Erythroblast (primary cell): ENCODE measurements at regions not wholly inside any gene's neighbourhood (a gene's known extent, or its start where the extent isn't known, plus 50 kb on each side); places are given as distances from the start of the nearest gene placed in this dataset.

Experiments used
- DNase-seq, 2 experiments: peaks; one replicate each; lab custom pipeline; 2025; lab: John Stamatoyannopoulos, UW
- GATA1 ChIP-seq: IDR thresholded peaks from 2 replicates; pipeline ENCODE4 v1.6.1; 2011; ENCODE audit warnings: low read depth, mild to moderate bottlenecking, control low read depth, low read length, moderate library complexity
- POLR2A ChIP-seq: IDR thresholded peaks from 2 replicates; pipeline ENCODE4 v1.6.1; 2011; ENCODE audit warnings: mild to moderate bottlenecking, low read length

DNA sequence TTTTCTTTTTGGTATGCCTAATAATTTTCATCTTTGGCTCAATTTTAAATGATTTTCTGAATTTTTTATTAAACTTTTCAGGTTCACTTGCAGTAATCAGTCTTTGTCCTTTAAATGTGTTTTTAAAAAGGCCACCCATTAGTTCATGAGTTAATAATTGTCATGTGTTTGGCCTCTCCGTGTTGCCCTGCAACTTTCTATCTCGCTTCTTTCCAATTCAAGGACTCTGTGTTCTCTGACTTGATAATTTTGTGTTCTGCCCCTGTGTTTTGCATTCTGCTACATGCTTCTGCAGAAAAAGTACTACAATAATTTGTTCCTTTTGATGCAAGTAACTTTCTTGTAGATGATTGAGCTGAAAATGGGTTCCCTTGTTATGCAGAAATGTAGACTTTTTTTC, 921.4 kb upstream of the LRATD1 start:
- no peak for DNase-seq
- TF ChIP-seq GATA1 = no peak
- no peak for TF ChIP-seq POLR2A

DNA sequence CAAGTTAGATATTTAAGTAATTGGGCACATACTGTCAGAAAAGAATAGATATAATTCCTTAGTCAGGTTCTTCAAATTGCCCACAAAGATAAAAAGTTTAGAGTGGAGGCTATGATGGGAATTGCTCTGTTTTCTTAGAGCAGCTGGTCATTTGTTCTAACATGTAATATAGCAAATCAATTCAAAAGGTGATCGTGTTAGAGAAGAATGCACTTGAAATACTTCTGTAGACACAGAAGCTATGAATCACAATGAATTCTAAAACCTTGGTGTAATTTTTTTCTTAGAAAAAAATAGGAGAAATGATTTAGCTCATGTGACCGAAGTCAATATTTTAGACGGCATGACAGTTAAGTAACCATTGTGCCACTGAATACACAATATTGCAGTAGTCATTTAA, 918.1 kb upstream of the LRATD1 start:
- no peak for DNase-seq
- TF ChIP-seq GATA1 (no peak), POLR2A (no peak)

DNA sequence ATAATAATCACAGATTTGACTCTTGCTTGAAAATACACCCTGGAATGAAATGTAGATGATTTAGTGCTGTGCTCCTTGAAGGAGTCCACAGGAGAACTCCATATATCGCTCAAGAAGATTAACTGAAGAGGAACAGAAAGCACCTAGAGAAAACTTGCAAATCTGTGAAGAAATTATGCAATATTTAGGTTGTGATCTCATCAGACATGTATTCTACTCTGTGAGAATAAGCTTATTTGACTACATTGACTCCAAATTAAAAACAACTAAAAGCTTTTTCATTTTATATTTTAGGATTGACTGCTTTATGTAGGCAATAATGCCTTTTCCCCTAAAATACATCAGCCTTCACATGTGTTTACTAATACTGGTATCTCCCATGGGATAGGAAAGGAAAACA, 906.6 kb upstream of the LRATD1 start:
- no peak for TF ChIP-seq POLR2A
- TF ChIP-seq GATA1 = no peak
- no peak for DNase-seq

DNA sequence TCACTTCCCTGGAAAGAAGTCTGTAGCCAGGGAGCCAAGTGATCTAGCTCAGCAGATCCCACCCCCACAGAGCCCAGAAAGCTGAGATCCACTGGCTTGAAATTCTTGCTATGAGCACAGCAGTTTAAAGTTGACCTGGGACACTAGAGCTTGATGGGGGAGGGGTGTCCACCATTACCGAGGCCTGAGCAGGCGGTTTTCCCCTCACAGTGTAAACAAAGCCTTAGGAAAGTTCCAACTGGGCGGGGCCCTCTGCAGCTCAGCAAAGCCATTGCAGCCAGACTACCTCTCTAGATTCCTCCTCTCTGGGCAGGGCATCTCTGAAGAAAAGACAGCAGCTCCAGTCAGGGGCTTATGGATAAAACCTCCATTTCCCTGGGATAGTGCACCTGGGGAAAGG, 887.2 kb upstream of the LRATD1 start:
- no peak for DNase-seq

DNA sequence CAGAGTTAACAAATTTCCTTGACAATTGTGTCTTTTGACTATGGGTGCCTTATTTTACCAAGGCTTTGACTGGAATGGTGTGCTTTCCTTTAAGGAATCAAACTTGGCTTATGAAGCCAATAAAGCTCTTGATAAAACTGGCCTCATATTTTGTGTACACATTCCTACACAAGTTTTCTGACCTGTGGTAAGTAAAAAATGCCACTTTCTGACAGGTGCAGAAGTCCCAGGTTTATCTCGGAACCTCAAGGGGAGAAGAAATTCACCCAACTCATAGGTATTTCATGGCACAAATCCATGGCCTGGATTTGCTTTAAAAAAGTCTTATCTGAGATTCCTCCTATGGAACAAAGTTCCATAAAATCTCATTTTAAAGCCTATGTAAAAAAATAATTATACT, 880.6 kb upstream of the LRATD1 start:
- TF ChIP-seq GATA1 = no peak
- no peak for TF ChIP-seq POLR2A

More for the DNA sequence above, 887.2 kb upstream of the LRATD1 start:
- no peak for TF ChIP-seq GATA1
- TF ChIP-seq POLR2A = no peak

DNA sequence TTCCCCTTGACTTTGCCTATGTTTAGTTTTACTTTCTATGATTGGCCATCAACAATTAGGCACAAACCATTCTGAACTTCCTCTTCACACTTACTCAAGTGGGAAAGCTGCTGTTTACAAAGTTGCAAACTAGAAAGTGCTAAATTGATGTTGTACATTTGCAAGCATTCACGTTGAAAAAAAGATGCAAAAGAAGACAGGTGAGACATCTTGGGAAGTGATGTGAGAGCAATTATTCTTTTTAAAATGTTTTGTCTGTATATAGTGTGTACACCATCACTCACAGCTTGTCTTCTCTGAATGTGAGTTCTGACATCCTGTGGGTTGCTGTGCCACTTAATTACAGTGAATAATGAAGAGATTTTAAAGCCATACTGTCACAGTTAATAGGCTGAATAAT, 874.1 kb upstream of the LRATD1 start:
- no peak for DNase-seq
- TF ChIP-seq POLR2A = no peak
- no peak for TF ChIP-seq GATA1

More for the DNA sequence above, 880.6 kb upstream of the LRATD1 start:
- DNase-seq = no peak

DNA sequence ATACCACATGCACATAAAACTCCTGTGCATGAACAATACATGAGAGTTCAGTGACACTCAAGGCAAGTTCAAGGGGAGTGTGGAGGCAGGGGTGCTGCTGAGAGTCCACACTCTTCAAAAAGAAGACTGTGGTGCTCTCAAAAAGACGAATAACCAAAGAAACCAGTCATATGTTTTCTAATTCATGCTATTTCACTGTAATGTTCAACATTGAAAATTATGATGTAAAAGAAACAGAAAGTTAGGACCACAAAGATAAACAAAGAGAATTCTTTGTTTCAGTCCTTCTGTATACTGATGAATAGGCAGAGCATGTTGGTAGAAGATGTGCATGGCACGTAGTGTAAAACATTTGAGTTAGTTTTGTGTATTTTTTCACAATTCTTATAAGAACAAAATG, 864.2 kb upstream of the LRATD1 start:
- no peak for TF ChIP-seq POLR2A
- TF ChIP-seq GATA1 = no peak

DNA sequence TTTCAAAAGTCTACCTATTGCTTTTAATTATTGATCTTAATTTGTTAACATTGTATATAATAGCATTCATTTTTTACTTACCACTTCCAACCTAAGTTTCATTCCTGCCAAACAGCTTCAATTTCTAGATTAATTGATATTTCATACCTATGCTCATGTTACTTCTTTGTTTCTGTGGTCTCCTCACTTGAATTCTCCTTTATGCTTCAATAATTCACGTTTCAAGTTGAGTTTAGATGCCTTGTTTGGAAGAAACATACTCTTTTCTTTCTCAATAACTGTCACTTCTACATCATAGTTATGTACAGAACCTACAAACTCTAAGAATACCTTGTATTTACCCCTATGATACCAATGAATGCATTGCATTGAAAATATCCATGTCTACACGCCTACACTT, 862.2 kb upstream of the LRATD1 start:
- TF ChIP-seq POLR2A = no peak
- TF ChIP-seq GATA1 = no peak
- DNase-seq = no peak

More for the DNA sequence above, 864.2 kb upstream of the LRATD1 start:
- DNase-seq = no peak

DNA sequence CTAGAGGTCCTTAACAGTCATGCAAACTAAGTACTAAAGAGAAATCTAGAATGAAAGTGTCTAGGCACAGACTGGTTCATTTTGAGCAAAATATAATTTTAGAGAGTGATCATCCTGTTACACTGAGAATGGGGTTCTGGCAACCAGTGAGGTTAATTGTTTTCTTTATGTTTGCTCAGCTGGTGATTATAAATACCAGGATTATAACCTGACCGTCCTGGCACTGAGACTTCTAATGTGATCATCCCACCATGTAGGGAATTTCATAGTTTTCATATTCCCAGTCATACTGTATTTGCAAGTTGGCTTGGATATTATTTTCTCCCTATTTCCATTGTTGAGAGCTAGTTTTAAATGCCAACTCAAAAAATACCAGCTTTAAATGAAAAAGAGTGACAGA, 852.5 kb upstream of the LRATD1 start:
- no peak for DNase-seq
- TF ChIP-seq GATA1 (no peak), POLR2A (no peak)

DNA sequence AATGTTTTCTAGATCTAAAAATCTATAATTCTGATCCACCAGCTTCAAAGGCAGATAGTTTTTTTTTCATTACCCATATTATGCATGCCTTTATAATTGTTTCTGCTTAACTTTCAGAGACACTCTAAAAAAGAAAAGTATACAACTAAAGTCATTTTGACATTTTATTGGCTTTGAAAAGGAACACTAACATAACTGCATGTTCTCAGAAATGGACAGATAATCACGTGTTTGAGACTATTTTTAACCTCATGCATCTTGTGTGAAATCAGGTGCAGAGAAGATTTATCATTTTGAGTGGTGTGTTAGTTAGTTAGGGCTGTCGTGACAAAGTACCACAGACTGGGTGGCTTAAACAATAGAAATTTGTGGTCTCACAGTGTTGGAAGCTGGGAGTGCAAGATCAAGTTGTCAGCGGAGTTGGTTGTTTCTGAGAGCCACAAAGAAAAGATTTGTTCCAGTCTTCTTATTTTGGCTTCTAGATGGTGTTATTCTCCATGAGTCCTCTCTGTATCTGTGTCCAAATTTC, 841.4 kb upstream of the LRATD1 start:
- no peak for TF ChIP-seq GATA1
- TF ChIP-seq POLR2A = no peak
- no peak for DNase-seq

DNA sequence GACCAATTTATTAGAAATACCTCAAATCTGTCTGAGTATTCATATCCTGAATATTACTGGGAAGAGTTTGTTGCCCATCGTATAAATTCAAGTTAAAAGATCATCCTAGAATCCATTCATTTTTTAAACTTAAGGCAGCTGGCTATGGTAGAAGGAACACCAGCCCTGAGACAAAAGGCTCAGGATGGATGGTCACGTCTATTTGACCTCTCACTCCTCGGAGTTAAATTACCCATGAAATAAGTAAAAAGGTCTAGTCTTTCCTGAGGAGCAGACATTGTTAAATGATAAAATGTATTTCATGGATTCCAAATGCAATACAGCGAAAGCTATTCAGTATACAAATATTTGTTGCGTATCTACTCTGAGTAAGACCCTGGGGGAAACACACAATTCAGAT, 826.0 kb upstream of the LRATD1 start:
- no peak for TF ChIP-seq POLR2A
- no peak for TF ChIP-seq GATA1
- no peak for DNase-seq

DNA sequence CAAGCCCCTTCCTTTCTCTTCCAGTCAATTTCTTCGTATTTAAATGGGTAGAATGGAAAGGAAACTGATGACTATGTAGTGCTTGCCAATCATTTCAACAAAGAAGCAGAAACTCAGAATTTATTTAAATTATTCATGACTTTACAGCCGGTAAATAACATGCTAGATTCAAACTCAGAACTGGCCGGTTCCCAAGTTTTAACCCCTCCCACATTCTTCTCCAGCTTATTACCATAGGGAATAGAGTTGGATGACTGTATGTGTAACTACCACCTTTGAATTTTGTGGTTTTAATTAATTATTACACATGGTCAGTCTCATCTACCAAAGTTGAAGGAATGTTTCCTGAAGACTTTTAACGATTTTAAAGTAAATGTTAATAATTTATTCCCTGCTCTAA, 819.3 kb upstream of the LRATD1 start:
- no peak for DNase-seq
- TF ChIP-seq GATA1 = no peak

DNA sequence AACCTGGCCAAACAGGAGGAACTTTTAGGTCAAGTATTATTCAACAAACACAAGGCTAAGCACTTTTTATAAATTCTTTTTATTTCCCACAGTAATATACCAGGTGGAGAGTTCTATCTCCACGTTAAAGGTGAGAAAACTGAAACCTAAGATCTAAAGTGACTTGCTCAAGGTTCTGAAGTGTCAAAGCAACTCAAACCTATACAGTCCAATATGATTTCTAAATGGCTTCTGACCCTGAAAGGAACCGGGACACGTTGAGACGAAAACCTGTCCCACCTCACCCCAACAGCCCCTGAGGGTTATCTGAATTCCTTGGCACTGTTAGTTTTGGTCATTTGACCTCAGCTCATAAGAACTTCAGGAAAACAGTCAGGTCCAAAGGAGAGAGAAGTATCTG, 814.5 kb upstream of the LRATD1 start:
- no peak for DNase-seq
- TF ChIP-seq POLR2A (no peak), GATA1 (no peak)

DNA sequence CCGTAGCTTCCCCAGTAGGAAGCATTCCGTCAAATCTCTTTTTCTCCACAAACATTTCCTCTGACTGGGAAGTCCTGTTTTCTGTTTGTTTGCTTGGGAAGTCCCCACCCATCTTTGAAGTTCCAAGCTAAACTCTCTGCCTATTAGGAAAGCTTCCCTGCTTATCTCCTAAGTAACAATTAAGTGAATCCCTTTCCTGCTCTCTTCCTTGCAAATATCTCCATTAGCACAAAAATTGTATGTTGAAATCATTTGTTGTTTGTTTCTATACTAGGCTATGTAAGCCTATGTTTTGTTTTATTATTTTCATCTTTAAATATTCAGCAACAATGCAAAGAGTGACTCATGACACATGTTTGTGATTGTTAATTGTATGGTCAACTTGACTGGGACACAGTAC, 812.6 kb upstream of the LRATD1 start:
- TF ChIP-seq POLR2A = no peak
- no peak for TF ChIP-seq GATA1
- no peak for DNase-seq

DNA sequence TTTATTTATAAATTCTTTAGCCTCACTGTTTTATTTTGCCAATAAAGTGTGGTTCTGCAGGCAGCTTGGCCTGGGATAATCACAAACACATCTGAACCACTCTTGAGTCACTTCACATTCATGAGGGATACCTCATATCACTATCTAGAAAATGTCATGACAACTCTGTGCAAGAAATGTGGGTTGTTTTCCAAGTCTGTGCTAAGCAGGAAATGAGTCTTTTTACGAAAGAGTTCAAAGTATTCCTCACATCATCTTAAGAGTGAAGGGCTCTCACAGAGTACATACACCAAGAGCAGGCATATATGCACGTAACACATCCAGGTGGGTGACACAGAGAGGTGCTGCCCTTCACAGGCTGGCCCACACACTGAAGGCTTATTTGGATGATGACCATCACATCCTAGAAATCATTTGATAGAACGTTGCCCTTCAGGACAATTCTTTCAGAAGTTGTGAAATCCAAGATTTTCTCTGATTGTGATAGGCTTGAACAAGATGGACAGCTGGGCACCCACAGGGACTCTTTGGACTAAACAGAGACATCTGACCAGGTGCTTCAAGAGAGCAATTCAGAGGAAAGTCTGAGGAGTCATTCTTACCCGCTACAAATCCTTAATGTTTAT, 811.1 kb upstream of the LRATD1 start:
- no peak for DNase-seq
- TF ChIP-seq GATA1 (no peak), POLR2A (no peak)

DNA sequence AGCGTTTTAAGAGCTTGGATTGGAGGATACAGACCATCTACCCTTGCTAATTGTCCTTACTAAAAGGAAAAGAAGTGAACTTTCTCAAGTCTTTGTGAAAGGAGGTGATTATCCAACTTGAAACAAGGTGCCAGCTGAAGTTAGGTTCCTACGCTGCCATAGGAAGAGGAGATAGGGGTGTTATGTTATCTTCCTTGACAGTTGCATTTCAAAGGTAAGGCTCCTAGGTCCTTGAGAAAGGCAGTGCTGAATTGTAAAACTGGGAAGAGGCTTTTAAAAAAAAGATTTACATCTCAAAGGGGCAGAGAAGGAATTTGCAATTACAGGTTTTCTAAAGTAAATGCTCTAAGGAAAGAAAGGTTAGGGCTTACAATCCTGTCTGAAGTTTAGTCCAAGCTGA, 810.2 kb upstream of the LRATD1 start:
- TF ChIP-seq POLR2A = no peak
- no peak for TF ChIP-seq GATA1
- no peak for DNase-seq
